SK-N-SH (cell line): ENCODE measurements at regions not wholly inside any gene's neighbourhood (a gene's known extent, or its start where the extent isn't known, plus 50 kb on each side); places are given as distances from the start of the nearest gene placed in this dataset.

ENCODE experiments used
- CTCF ChIA-PET: fragments of 300-600, 350-600 bp; formaldehyde crosslinking; extraction: SDS; loops from one replicate; lab custom pipeline; 2021; lab: Yijun Ruan, JAX
- POLR2A ChIA-PET: fragments of 350-600 bp; sonication (Branson Sonifier 250); formaldehyde crosslinking; extraction: SDS; loops from one replicate; lab custom pipeline; 2020; ENCODE audit warnings: antibody characterized with exemption, inconsistent platforms; lab: Yijun Ruan, JAX
- DNase-seq: peaks from one replicate; pipeline ENCODE4 v3.0.0; 2012
- H2AFZ ChIP-seq: fragments of 200-600 bp; sonication (generic); 2 replicates; pipeline ENCODE4 v1.8.1; 2016; ENCODE audit warnings: antibody characterized with exemption, mild to moderate bottlenecking, low read depth
- H3F3A ChIP-seq: fragments of 200-600 bp; sonication (generic); replicated peaks from 2 replicates; pipeline ENCODE3; 2016; ENCODE audit warnings: antibody characterized with exemption, mild to moderate bottlenecking; ENCODE audit not compliant: insufficient read depth
- H3K27ac ChIP-seq, 2 experiments: fragments of 200-500 bp in 1 of 2; fragments of 200-600 bp in 1 of 2; sonication (Bioruptor generic) in 1 of 2; sonication (generic), shearing (Covaris generic) in 1 of 2; 2 replicates each; pipeline versions ENCODE4 v1.5.1 to v1.6.1; 2014 to 2016; ENCODE audit warnings: low read depth in 2 of 2, inconsistent platforms in 1 of 2, low read length in 1 of 2, mild to moderate bottlenecking in 1 of 2, mixed read lengths in 1 of 2
- H3K27me3 ChIP-seq: fragments of 200-600 bp; sonication (generic), shearing (Covaris generic); 2 replicates; pipeline ENCODE4 v1.6.1; 2016; ENCODE audit warnings: mixed run types; ENCODE audit not compliant: insufficient read depth
- H3K36me3 ChIP-seq, 2 experiments: fragments of 200-500 bp in 1 of 2; fragments of 200-600 bp in 1 of 2; sonication (Bioruptor generic) in 1 of 2; sonication (generic) in 1 of 2; replicated peaks in 1 of 2; 2 replicates each; pipeline versions ENCODE3 to v1.5.1; 2014 to 2016; ENCODE audit warnings: low read length in 1 of 2, mild to moderate bottlenecking in 1 of 2; ENCODE audit not compliant: insufficient read depth in 2 of 2, control insufficient read depth in 1 of 2
- H3K4me1 ChIP-seq, 2 experiments: fragments of 200-500 bp in 1 of 2; fragments of 200-600 bp in 1 of 2; sonication (Bioruptor generic) in 1 of 2; sonication (generic), shearing (Covaris generic) in 1 of 2; 2 replicates each; pipeline versions ENCODE4 v1.5.1 to v1.6.1; 2014 to 2016; ENCODE audit warnings: low read depth in 1 of 2, low read length in 1 of 2, mixed run types in 1 of 2; ENCODE audit not compliant: insufficient read depth in 2 of 2, control insufficient read depth in 1 of 2
- H3K4me2 ChIP-seq: fragments of 200-600 bp; sonication (generic), shearing (Covaris generic); 2 replicates; pipeline ENCODE4 v1.6.1; 2017; ENCODE audit warnings: mixed run types
- H3K4me3 ChIP-seq, 2 experiments: fragments of 200-500 bp in 1 of 2; fragments of 200-600 bp in 1 of 2; sonication (Bioruptor generic) in 1 of 2; sonication (generic), shearing (Covaris generic) in 1 of 2; 2 replicates each; pipeline versions ENCODE4 v1.5.1 to v1.8.1; 2014 to 2016; ENCODE audit warnings: low read depth in 2 of 2, inconsistent platforms in 1 of 2, low read length in 1 of 2, mild to moderate bottlenecking in 1 of 2, mixed read lengths in 1 of 2, moderate library complexity in 1 of 2
- H3K79me2 ChIP-seq: fragments of 200-600 bp; sonication (generic); 2 replicates; pipeline ENCODE4 v1.8.1; 2017; ENCODE audit warnings: mild to moderate bottlenecking; ENCODE audit not compliant: insufficient read depth
- H3K9ac ChIP-seq: fragments of 200-600 bp; sonication (generic); 2 replicates; pipeline ENCODE4 v1.6.1; 2017; ENCODE audit warnings: mixed run types
- H3K9me2 ChIP-seq: fragments of 200-600 bp; sonication (generic); 2 replicates; pipeline ENCODE4 v1.6.1; 2017; ENCODE audit warnings: mixed run types
- H3K9me3 ChIP-seq: fragments of 200-600 bp; sonication (generic); 2 replicates; pipeline ENCODE4 v1.6.1; 2017; ENCODE audit warnings: mixed run types, mild to moderate bottlenecking, moderate library complexity
- H4K20me1 ChIP-seq: fragments of 200-600 bp; sonication (generic); 2 replicates; pipeline ENCODE4 v1.6.1; 2017; ENCODE audit warnings: mild to moderate bottlenecking, mixed run types; ENCODE audit not compliant: insufficient read depth
- CHD2 ChIP-seq: fragments of 150-350 bp; IDR thresholded peaks from 2 replicates; pipeline ENCODE4 v1.6.1; 2018; ENCODE audit warnings: low read length; ENCODE audit not compliant: partially characterized antibody
- ELF1 ChIP-seq: IDR thresholded peaks from 2 replicates; pipeline ENCODE4 v1.4.0; 2012
- EP300 ChIP-seq, 2 experiments: IDR thresholded peaks; 2 replicates each; pipeline versions ENCODE4 v1.4.0 to v1.6.1; 2012; ENCODE audit warnings: borderline replicate concordance in 1 of 2, low read depth in 1 of 2, low read length in 1 of 2
- FOSL2 ChIP-seq: IDR thresholded peaks from 2 replicates; pipeline ENCODE4 v1.4.0; 2012; ENCODE audit warnings: low read depth, mild to moderate bottlenecking, moderate library complexity, borderline replicate concordance
- FOXJ3 ChIP-seq: sonication (generic); formaldehyde crosslinking; IDR thresholded peaks from 2 replicates; pipeline ENCODE4 v1.5.1; 2020; ENCODE audit warnings: mild to moderate bottlenecking, missing genetic modification reagents
- FOXM1 ChIP-seq: IDR thresholded peaks from 2 replicates; pipeline ENCODE4 v1.4.0; 2012; ENCODE audit warnings: low read depth, mild to moderate bottlenecking
- GABPA ChIP-seq: IDR thresholded peaks from 2 replicates; pipeline ENCODE4 v1.4.0; 2012; ENCODE audit warnings: low read depth, mild to moderate bottlenecking
- IRF3 ChIP-seq: fragments of 150-350 bp; IDR thresholded peaks from 2 replicates; pipeline ENCODE4 v1.6.1; 2016; ENCODE audit warnings: mild to moderate bottlenecking, low read depth, low read length
- MXI1 ChIP-seq: IDR thresholded peaks from 2 replicates; pipeline ENCODE4 v1.6.1; 2012; ENCODE audit warnings: mild to moderate bottlenecking, low read depth, low read length, improper control_type of control experiment
- NRF1 ChIP-seq: IDR thresholded peaks from 2 replicates; pipeline ENCODE4 v1.6.1; 2012; ENCODE audit warnings: low read depth, mild to moderate bottlenecking, low read length
- PBX3 ChIP-seq: IDR thresholded peaks from 2 replicates; pipeline ENCODE4; 2012
- POLR2AphosphoS5 ChIP-seq: IDR thresholded peaks from 2 replicates; pipeline ENCODE4 v1.6.1; 2012; ENCODE audit warnings: low read depth, low read length
- RCOR1 ChIP-seq: fragments of 150-350 bp; IDR thresholded peaks from 2 replicates; pipeline ENCODE4 v1.6.1; 2017; ENCODE audit warnings: antibody characterized with exemption, low read length
- REST ChIP-seq: IDR thresholded peaks from 2 replicates; pipeline ENCODE4 v1.6.1; 2012; ENCODE audit warnings: mild to moderate bottlenecking, low read depth, low read length, moderate library complexity
- RFX5 ChIP-seq: IDR thresholded peaks from 2 replicates; pipeline ENCODE4 v1.6.1; 2012; ENCODE audit warnings: mild to moderate bottlenecking, improper control_type of control experiment, low read length
- SIN3A ChIP-seq: IDR thresholded peaks from 2 replicates; pipeline ENCODE4 v1.6.1; 2012; ENCODE audit warnings: low read depth, mild to moderate bottlenecking, low read length, moderate library complexity, borderline replicate concordance
- TCF12 ChIP-seq: IDR thresholded peaks from 2 replicates; pipeline ENCODE4 v1.4.0; 2012
- TEAD4 ChIP-seq: IDR thresholded peaks from 2 replicates; pipeline ENCODE4 v1.4.0; 2012; ENCODE audit warnings: mild to moderate bottlenecking, borderline replicate concordance; ENCODE audit not compliant: insufficient read depth
- USF2 ChIP-seq: fragments of 150-350 bp; IDR thresholded peaks from 2 replicates; pipeline ENCODE4 v1.6.1; 2017; ENCODE audit warnings: antibody characterized with exemption, low read length, low read depth, borderline replicate concordance
- YY1 ChIP-seq: IDR thresholded peaks from 2 replicates; pipeline ENCODE4 v1.4.0; 2012; ENCODE audit warnings: low read depth, mild to moderate bottlenecking
- WGBS: methylation state at CpG from one replicate; pipeline ENCODE4 v1.1.6; 2017; ENCODE audit warnings: low lambda C conversion rate; 5-methylcytosine and 5-hydroxymethylcytosine counted together

GRCh38 chr1:80657707-80658106 is 1143.0 kb upstream of the ADGRL2 start:
- POLR2A ChIA-PET, result no interaction called here
- CTCF ChIA-PET, result no interaction called here
- TF ChIP-seq FOXJ3 (no peak), FOXM1 (no peak), EP300 (IDR thresholded peaks at IDR 0.05; ENCODE audit: borderline replicate concordance in 1 of 2, low read depth in 1 of 2, low read length in 1 of 2) (no peak), REST (no peak), POLR2AphosphoS5 (no peak), NRF1 (no peak), TCF12 (no peak), IRF3 (no peak), RCOR1 (no peak), PBX3 (no peak), TEAD4 (no peak), ELF1 (no peak), USF2 (no peak), MXI1 (no peak), RFX5 (no peak), SIN3A (no peak), CHD2 (no peak), GABPA (no peak), FOSL2 (no peak), YY1 (no peak)

More at GRCh38 chr1:80657707-80658106, 1143.0 kb upstream of the ADGRL2 start:
- H3K9me2 ChIP-seq, result no peaks in the 10 kb centered on the region
- no peaks in the 10 kb centered on the region for H3K36me3 ChIP-seq
- H2AFZ ChIP-seq, result no peak overlapping the region
- DNase-seq, result no peak
- no peak overlapping the region for H3K4me3 ChIP-seq
- no peaks in the 10 kb centered on the region for H3K4me1 ChIP-seq
- no peak overlapping the region for H3K9ac ChIP-seq
- no peaks in the 10 kb centered on the region for H3K9me3 ChIP-seq
- H3K27me3 ChIP-seq, result no peaks in the 10 kb centered on the region
- no peaks in the 10 kb centered on the region for H3K79me2 ChIP-seq
- no peak overlapping the region for H3K4me2 ChIP-seq
- no peak overlapping the region; a peak in 1 of 4 replicates for H3K27ac ChIP-seq
- H3F3A ChIP-seq, result no peaks in the 10 kb centered on the region
- WGBS, result 79% methylated on average over 1 of the region's 1 CpG
- H4K20me1 ChIP-seq, result no peaks in the 10 kb centered on the region
